GM21390 (cell line): ENCODE measurements at regions not wholly inside any gene's neighbourhood (a gene's known extent, or its start where the extent isn't known, plus 50 kb on each side); places are given as distances from the start of the nearest gene placed in this dataset.
A peak's percentile ranks its signal among the peaks of the same experiment; 100 is the strongest.
"Not testable (repeated sequence)": the region's sequence is repeated elsewhere in the genome, so short reads cannot be mapped to it uniquely, and the experiment has no call there.

Experiments used
- ATAC-seq: cut with Tn5 transposase; IDR thresholded peaks from one replicate; pipeline ENCODE4 v1.9.1; 2021; ENCODE audit not compliant: unreplicated experiment

- no peak for ATAC-seq
Measured at GRCh38 chr6:169101981-169102380, 151.7 kb downstream of the THBS2 start.

GRCh38 chr6:169101036-169101805 lies 152.4 kb downstream of the THBS2 start:
- ATAC-seq = no peak

- no peak for ATAC-seq
Measured at GRCh38 chr6:169099411-169100202, 154.0 kb downstream of the THBS2 start.

DNA sequence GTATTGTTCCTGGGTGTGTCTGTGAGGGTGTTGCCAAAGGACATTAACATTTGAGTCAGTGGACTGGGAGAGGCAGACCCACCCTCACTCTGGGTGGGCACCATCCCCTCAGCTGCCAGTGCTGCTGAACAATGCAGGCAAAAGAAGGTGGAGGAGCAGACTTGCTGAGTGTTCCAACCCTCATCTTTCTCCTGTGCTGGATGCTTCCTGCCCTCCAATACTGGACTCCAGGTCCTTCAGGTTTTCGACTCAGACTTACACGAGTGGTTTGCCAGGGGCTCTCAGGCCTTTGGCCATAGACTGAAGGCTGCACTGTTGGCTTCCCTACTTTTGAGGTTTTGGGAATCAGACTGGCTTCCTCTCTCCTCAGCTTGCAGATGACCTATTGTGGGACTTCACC lies 155.0 kb downstream of the THBS2 start:
- ATAC-seq = not testable (repeated sequence)

DNA sequence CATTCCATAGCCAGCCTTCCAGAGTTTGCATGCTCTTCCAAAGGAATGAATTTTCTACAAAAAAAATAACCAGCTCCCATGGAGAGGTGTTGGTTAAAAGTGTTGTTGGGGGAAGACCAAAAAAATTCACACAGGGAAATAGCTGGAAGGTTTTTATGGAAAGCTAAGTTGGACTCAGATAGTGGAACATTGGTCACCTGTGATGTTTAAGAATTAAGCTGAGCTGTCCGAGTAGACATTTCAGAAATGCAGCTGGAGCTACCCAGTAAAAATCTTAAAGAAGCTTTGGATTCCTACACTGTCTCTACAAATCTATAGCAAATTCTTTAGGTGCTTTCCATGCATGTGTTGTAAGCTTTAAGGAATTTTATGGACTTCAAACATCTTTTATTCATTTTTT lies 155.5 kb downstream of the THBS2 start:
- ATAC-seq = no peak

- no peak for ATAC-seq
Measured at GRCh38 chr6:169097381-169097959, 156.2 kb downstream of the THBS2 start.

- ATAC-seq = no peak
Measured at GRCh38 chr6:169096388-169096787, 157.3 kb downstream of the THBS2 start.

- no peak for ATAC-seq
Measured at GRCh38 chr6:169095153-169095552, 158.5 kb downstream of the THBS2 start.

DNA sequence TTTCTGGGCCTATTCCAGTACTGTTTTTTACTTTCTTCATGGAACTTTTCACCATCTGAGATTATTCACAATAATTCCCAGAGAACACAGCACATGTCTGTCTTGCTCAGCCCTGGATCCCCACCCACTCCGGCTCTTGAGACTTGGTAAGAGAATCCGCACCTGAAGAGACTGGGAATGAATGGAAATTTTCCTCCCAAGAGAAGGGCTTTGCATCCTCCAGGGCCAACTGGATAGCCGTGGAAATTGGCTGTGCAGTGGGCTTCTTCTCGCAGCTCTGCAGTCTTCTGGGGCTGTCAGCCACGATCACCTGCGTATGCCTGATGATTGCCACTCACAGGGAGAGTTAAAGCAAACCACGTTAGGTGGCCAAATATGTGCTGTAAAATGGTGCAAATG lies 159.1 kb downstream of the THBS2 start:
- no peak for ATAC-seq

- no peak for ATAC-seq
Measured at GRCh38 chr6:169093770-169094551, 159.7 kb downstream of the THBS2 start.

- ATAC-seq = no peak
Measured at GRCh38 chr6:169093066-169093723, 160.5 kb downstream of the THBS2 start.

- peak; percentile 94 for ATAC-seq
Measured at GRCh38 chr6:169092375-169092774, 161.3 kb downstream of the THBS2 start.

GRCh38 chr6:169090514-169091127 lies 163.0 kb downstream of the THBS2 start:
- not testable (repeated sequence) for ATAC-seq

DNA sequence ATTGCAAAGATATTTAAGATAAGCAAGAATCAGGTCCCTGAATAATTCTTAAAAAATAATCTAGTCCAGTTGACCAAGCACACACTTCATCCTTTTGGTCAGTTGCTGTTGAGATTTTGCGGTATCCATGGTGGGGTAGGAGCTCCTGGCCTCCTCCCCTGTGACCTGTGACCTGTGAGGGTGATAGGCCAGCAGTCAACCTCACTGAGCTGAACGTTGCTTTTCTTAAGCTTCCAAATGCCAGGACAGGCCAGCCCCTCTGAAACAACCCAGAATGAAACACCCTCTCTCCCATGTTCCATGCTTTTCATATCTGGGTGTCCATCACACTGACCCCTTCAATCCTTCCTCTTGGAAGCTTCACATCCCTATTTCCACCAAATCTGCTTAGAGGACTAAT lies 164.9 kb downstream of the THBS2 start:
- no peak for ATAC-seq

GRCh38 chr6:169087443-169088041 lies 166.1 kb downstream of the THBS2 start:
- ATAC-seq = no peak

DNA sequence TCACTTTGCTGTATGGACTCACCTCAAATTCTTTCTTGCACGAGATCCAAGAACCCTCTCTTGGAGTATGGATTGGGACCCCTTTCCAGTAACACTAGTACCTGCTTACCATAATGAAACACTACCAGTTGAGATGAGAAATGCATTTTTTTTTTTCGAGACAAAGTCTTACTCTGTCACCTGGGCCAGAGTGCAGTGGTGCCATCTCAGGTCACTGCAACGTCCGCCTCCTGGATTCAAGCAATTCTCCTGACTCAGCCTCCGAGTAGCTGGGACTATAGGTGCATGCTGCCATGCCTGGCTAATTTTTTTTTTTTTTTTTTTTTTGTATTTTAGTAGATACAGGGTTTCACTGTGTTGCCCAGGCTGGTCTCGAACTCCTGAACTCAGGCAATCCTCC lies 167.0 kb downstream of the THBS2 start:
- not testable (repeated sequence) for ATAC-seq

DNA sequence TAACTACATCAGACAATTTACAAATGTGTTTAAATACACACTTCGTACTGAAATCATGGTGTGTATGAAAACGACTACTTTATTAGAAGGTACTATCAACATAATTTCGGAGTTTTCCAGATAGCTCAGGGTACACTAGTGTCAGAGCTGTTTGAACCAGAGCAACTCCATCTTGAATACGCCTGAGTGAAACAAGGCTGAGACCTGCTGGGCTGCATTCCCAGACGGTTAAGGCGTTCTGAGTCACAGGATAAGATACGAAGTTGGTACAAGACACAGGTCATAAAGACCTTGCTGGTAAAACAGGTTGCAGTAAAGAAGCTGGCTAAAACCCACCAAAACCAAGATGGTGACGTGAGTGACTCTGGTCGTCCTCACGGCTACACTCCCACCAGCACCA lies 167.6 kb downstream of the THBS2 start:
- ATAC-seq = no peak

GRCh38 chr6:169085466-169085865 lies 168.2 kb downstream of the THBS2 start:
- no peak for ATAC-seq

- ATAC-seq = not testable (repeated sequence)
Measured at GRCh38 chr6:169084557-169084956, 169.1 kb downstream of the THBS2 start.

GRCh38 chr6:169084067-169084466 lies 169.6 kb downstream of the THBS2 start:
- no peak for ATAC-seq
